ENCODE measurements at regions not wholly inside any gene's neighbourhood (a gene's known extent, or its start where the extent isn't known, plus 50 kb on each side); places are given as distances from the start of the nearest gene placed in this dataset.
"Not testable (repeated sequence)": the region's sequence is repeated elsewhere in the genome, so short reads cannot be mapped to it uniquely, and the experiment has no call there.

DNA sequence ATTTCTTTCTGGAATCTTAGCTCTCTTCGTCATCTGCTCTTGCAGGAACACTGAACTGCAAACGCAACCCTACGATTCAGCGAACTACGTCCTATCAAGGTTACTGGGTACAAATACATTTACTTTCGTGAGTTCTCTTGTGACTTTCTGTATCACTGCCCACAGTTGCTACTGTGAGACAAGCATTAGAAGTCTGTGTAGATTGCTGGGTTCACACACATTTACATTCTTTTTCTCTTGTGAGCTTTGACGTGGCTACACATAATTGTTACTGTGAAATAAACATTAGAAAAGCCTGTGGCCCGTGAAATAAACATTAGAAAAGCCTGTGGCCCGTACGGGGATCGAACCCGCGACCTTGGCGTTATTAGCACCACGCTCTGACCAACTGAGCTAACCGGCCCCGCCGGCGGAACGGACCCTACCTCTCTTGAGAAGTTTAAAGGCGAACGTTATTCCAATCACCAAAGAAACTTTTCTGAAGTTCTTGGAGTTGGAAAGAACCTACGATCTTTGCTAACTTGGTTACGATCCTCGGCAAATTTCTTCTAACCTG is 61.2 kb upstream of the ZNF322 start:
- not testable (repeated sequence) for DNase-seq

DNA sequence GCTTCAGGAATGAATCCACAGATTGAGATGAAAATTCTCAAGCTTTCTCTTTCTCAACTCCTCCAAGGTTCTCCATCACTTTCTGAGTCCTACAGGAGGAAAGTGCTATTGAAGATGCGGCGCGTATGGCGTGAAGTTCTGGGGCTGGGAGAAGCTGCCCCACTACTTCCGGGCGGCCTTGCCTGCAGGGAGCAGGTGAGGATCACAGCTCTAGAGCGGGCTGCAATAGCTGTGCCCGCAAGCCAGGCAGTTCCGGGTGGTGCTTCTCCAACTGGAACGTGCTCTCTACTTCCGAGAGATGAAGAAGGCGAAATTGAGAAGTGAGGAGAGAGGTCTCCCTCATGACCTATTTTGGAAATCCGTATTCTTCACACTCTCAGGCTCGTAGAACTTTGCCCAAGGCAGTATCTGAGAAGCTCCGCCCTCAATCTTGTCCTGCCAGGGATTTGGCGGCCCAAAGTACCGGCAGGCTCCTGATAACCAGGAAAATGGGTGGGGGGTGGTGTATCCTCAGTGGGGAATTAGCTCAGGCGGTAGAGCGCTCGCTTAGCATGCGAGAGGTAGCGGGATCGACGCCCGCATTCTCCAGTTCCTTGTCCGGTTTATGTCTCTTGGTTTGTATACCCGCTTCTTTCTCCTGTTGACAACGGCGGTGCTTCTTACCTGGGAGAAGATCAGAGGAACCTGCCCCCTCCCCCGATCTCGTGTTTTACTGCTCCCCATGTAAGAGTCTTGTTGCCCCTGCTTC is 70.6 kb upstream of the ZNF322 start:
- DNase-seq = not testable (repeated sequence)

DNA sequence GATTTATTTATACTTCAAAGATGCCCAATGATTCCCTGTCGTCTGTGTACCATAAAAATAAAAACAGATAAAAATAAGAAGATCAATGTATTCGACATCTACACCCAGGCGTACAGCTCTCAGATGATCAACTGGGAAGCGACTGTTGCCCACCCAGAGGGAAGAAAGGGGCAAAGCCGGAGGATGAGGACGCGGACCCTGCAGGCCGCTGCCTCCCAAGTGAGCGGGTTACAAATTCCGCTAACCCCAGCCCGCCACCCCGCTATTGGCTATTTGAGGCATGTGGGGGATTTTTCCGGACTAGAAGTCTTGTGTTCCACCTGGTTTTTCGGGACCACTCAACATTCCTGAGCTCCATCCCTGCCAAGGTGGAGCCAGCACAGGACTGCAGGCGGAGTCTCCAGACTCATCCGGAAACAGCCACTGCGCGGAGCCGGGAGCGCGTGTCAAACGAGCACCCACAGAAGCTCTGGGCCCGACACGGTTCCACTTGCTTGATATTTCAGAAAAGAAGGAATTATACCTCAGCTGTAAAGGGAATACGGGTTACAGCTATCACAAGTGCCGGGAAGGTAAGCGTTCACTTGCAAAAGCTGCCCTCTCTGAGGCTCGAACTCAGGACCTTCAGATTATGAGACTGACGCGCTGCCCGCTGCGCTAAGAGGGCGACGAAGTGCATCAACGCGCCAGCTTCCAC is 75.4 kb upstream of the ZNF322 start:
- not testable (repeated sequence) for DNase-seq

DNA sequence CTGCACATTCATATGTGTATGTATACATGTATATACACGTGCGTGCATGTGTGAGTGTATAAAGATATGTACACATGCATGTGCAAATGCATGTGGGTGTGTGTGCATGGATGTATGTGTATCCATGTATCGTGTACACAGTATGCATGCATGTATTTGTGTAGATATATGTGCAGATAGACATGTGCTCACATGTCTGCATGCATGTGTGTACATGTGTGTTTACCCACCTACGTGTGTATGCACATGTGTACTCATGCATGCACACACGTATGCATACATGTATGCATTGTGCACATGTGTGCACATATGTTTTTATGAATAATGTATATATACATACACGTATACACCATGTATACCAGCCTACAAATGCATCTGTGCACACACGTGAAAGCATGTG is 80.3 kb upstream of the ZNF322 start:
- no peak for DNase-seq

DNA sequence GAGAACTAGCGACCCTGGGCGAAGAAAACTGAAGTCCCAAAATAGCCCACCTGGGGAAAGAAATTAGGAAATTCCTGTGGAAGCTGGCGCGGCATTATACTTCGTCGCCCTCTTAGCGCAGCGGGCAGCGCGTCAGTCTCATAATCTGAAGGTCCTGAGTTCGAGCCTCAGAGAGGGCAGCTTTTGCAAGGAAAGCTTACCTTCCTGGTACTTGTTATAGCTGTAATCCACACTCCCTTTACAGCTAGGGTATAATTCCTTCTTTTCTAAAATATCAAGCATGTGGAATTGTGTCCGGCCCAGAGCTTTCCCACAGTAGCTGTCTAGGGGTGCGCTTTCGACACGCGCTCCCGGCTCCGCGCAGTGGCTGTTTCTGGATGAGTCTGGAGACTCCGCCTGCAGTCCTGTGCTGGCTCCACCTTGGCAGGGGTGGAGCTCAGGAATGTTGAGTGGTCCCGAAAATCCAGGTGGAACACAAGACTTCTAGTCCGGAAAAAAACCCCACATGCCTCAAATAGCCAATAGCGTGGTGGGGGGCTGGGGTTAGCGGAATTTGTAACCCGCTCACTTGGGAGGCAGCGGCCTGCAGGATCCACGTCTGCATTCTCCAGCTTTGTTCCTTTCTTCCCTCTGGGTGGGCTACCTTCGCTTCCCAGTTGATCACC is 83.7 kb upstream of the ZNF322 start:
- DNase-seq = no peak

DNA sequence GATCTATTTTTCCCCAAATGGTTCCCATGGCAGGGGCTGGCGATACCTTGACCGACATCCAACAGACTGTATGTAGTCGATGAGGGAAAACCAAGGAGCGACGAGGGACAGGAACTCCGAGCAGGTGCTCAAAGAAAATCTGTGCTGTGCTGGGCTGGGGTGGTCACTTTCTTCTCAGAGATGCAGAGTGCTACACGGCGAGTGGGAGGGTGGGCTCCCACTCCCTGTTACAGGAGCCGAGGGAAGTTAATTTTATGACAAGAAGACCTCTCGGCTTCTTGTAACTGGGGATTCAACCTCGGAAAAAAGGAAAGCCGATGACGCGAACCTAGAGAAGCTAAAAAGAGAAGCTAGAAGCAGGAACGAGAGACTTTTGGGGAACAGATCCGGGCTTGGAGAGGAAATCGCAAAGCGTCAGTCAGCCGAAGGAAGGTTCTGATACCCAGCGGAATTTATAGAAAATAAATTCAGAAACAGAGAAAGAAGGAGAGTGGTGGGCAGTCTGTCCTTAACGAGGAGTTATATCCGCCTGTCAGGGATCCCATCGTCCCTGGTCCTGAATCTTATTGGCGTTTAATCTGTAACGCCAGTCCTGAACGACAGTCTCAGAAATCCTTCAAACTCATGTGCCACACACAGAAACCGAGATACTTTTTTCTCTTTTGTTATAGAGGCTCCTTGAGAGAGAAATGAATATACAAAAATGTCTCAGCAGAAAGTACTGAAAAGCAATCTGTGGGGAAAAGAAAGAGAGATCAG is 84.6 kb upstream of the ZNF322 start:
- no peak for DNase-seq

DNA sequence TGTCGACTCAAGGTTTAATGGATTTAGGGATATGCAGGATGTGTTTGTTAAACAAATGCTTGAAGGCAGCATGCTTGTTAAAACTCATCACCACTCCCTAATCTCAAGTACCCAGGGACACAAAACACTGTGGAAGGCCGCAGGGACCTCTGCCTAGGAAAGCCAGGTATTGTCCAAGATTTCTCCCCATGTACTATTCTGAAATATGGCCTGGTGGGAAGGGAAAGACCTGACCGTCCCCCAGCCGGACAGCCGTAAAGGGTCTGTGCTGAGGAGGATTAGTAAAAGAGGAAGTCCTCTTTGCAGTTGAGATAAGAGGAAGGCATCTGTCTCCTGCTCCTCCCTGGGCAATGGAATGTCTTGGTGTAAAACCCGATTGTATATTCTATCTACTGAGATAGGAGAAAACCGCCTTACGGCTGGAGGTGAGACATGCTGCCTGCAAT is 85.3 kb upstream of the ZNF322 start:
- not testable (repeated sequence) for DNase-seq

DNA sequence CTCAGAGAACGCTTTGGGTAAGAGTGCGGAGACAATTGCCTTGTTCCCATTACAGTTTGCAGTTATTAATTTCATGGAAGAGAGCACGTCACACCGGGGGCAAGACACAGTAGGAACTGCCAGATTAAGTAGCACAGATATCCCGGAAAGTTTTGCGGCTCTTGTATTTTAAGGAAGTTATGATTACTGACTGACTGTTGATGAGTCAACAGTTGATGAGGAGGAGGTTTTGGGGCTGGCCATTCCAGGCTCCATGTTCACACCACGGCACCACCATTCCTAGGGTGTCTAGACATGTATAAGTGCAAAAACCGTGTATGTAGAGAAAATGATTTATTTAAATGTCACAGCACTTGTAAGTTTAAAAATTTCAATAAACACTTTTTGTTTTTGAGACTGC is 86.4 kb upstream of the ZNF322 start:
- not testable (repeated sequence) for DNase-seq

DNA sequence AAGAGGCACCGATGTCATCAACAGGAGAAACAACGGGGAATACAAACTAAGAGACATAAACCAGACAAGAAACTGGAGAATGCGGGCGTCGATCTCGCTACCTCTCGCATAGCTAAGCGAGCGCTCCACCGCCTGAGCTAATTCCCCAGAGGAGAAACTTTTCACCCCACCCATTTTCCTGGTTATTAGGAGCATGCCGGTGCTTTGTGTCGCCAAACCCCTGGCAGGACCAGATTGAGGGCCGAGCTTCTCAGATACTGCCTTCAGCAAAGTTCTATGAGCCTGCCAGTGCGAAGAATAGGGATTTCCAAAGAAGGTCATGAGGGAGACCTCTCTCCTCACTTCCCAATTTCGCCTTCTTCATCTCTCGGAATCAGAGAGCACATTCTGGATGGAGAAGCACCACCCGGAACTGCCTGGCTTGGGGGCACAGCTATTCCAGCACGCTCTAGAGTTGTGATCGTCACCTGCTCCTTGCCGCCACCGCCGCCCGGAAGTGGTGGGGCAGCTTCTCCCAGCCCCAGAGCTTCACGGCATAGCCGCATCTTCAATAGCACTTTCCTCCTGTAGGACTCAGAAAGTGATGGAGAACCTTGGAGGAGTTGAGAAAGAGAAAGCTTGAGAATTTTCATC is 89.7 kb upstream of the ZNF322 start:
- DNase-seq = not testable (repeated sequence)

DNA sequence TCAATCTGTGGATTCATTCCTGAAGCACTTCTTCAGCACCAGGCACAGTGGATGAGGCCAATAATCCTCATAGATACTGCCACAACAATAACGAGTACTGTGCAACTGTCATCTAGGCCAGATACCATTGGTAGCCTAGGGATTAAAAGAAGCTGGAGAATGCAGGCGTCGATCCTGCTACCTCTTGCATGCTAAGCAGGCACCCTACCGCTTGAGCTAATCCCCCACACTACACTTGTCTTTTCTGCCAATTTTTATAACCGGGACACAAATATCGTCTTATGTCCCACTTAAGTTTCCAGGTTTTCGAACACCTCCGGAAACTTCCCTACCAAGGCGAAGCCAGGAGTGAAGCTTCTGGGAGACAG is 90.2 kb upstream of the ZNF322 start:
- not testable (repeated sequence) for DNase-seq

DNA sequence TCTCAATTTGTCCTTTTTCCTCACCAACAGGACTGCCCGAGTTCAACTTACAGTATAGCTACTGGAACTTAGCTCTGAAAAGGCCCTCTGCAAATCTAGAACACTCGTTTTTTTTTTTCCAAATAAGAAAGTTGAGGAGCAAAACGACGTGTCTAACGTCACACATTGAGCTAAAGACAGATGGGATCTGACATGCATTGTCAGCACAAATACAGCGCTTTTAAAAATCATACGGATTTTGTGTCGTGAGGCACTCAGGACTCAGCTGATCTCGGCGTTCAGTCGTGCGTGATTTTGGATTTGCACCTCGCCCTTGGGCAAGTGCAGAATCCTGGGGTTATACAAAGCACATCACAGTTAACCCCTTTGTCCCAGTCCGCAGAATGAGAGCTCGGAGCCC is 94.7 kb upstream of the ZNF322 start:
- no peak for DNase-seq

DNA sequence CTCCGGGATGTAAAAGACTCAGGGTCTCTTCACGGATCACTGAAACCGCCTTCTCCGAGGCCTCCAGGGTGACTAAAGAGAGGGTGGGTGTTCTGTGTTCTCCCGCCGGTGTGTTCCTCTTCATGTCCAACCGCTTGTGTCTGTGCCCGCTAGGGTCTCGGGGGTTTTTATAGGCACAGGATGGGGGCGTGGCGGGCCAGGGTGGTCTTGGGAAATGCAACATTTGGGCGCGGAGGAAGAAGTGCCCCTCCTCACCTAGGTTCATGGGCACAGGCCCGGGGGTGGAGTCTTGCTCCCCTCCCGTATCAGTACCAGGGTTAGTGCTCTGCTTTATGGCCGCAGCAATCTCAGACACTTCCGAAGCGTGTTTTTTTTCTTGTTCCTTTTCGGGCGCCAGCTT is 95.3 kb upstream of the ZNF322 start:
- not testable (repeated sequence) for DNase-seq

DNA sequence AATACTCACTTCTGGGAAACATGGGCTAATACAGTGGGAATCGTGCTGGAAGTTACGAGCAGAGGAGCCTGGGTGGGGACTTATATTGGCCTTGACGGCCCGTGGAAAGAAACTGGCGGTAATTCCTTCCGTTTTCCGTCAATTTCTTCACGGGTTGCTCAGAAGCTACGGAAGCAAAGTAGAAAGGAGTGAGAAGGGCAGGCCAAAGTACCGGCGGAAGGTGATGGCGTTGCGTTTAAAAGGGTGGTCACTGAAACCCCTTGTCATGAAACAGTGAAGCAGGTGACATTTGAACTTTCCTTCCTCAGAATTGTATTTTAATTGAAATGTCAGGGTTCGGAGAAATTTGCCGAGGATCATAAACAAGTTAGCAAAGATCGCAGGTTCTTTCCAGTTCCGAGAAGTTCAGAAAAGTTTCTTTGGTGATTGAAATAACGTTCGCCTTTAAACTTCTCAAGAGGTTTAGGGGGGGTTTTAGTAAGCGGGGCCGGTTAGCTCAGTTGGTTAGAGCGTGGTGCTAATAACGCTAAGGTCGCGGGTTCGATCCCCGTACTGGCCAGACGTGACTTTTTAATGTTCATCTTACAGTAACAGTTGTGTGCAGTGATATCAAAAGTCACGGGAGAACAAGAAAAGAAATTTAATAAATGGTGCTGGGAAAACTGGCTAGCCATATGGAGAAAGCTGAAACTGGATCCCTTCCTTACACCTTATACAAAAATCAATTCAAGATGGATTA is 96.7 kb upstream of the ZNF322 start:
- not testable (repeated sequence) for DNase-seq

DNA sequence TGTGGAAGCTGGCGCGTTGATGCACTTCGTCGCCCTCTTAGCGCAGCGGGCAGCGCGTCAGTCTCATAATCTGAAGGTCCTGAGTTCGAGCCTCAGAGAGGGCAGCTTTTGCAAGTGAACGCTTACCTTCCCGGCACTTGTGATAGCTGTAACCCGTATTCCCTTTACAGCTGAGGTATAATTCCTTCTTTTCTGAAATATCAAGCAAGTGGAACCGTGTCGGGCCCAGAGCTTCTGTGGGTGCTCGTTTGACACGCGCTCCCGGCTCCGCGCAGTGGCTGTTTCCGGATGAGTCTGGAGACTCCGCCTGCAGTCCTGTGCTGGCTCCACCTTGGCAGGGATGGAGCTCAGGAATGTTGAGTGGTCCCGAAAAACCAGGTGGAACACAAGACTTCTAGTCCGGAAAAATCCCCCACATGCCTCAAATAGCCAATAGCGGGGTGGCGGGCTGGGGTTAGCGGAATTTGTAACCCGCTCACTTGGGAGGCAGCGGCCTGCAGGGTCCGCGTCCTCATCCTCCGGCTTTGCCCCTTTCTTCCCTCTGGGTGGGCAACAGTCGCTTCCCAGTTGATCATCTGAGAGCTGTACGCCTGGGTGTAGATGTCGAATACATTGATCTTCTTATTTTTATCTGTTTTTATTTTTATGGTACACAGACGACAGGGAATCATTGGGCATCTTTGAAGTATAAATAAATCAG is 106.8 kb upstream of the ZNF322 start:
- DNase-seq = not testable (repeated sequence)

DNA sequence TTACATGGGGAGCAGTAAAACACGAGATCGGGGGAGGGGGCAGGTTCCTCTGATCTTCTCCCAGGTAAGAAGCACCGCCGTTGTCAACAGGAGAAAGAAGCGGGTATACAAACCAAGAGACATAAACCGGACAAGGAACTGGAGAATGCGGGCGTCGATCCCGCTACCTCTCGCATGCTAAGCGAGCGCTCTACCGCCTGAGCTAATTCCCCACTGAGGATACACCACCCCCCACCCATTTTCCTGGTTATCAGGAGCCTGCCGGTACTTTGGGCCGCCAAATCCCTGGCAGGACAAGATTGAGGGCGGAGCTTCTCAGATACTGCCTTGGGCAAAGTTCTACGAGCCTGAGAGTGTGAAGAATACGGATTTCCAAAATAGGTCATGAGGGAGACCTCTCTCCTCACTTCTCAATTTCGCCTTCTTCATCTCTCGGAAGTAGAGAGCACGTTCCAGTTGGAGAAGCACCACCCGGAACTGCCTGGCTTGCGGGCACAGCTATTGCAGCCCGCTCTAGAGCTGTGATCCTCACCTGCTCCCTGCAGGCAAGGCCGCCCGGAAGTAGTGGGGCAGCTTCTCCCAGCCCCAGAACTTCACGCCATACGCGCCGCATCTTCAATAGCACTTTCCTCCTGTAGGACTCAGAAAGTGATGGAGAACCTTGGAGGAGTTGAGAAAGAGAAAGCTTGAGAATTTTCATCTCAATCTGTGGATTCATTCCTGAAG is 111.6 kb upstream of the ZNF322 start:
- not testable (repeated sequence) for DNase-seq

DNA sequence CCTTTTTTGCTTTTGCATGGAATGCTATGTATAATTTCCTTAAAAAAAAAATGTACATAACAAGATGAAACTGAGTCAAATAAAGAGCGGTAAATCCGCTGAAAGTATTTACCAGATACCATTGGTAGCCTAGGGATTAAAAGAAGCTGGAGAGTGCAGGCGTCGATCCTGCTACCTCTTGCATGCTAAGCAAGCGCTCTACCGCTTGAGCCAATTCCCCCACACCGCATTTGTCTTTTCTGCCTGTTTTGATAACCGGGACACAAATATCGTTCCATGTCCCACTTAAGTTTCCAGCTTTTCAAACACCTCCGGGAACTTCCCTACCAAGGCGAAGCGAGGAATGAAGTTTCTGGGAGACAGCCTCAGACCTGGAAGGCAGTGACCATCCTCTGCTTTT is 113.9 kb upstream of the ZNF322 start:
- DNase-seq = not testable (repeated sequence)

DNA sequence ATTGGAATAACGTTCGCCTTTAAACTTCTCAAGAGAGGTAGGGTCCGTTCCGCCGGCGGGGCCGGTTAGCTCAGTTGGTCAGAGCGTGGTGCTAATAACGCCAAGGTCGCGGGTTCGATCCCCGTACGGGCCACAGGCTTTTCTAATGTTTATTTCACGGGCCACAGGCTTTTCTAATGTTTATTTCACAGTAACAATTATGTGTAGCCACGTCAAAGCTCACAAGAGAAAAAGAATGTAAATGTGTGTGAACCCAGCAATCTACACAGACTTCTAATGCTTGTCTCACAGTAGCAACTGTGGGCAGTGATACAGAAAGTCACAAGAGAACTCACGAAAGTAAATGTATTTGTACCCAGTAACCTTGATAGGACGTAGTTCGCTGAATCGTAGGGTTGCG is 121.0 kb upstream of the ZNF322 start:
- DNase-seq = not testable (repeated sequence)

DNA sequence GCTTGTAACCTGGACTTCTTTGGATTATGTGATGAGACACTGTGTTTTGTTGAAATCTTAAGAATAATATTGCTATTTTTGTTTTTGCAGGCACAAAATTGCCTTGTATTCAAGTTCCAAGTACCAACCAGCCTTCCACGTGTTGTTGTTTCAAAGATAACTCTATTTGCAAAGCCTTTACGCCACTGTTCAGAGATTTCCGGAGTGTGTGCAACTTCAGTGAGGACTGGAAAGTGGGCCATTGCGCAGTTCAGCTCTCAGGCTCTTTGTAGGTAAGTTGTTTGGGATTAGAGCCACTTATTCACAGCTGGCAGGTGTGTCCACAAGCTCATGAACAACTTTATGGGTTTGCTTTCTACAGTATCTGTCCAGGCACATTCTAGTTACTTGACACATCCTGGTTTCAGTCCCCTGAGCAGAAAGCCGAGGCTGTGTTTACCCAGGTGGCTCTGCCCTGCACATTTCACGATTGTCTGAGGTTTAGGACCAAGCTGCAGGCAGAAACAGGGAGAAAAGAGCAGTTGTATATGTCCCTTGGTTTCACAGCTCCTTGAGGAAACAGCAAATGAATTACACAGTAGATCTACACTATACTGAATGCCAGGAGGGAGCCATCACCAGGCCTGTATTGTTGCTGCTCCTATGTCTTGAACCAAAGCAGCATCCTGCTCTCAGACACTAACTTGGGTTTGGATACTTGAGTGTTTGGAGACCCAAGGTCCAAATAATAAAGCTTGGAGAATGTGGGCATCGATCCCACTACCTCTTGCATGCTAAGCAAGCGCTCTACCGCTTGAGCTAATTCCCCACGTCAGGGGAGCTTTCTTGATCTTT is 136.1 kb upstream of the ZNF322 start:
- DNase-seq = not testable (repeated sequence)
